GM23248 (cell line): ENCODE measurements at regions not wholly inside any gene's neighbourhood (a gene's known extent, or its start where the extent isn't known, plus 50 kb on each side); places are given as distances from the start of the nearest gene placed in this dataset.

Source experiments
- DNase-seq: peaks from one replicate; pipeline ENCODE4 v3.0.0-alpha.2; 2015
- H2AFZ ChIP-seq: fragments of 200-600 bp; sonication (generic); 2 replicates; pipeline ENCODE4 v1.6.1; 2016; ENCODE audit warnings: antibody characterized with exemption
- H3F3A ChIP-seq: fragments of 200-600 bp; sonication (generic); 2 replicates; pipeline ENCODE4 v1.6.1; 2016; ENCODE audit warnings: mild to moderate bottlenecking, antibody characterized with exemption, mixed run types; ENCODE audit not compliant: insufficient read depth
- H3K27ac ChIP-seq: fragments of 200-600 bp; sonication (generic); 2 replicates; pipeline ENCODE4 v1.5.1; 2016; ENCODE audit warnings: mild to moderate bottlenecking
- H3K27me3 ChIP-seq: fragments of 200-600 bp; sonication (generic); replicated peaks from 2 replicates; pipeline ENCODE4 v1.6.1; 2016; ENCODE audit warnings: mild to moderate bottlenecking; ENCODE audit not compliant: insufficient read depth
- H3K36me3 ChIP-seq: fragments of 200-600 bp; sonication (generic); 2 replicates; pipeline ENCODE4 v1.6.1; 2016; ENCODE audit warnings: low read depth, mild to moderate bottlenecking
- H3K4me1 ChIP-seq: fragments of 200-600 bp; sonication (generic); 2 replicates; pipeline ENCODE4 v1.6.1; 2016; ENCODE audit warnings: mild to moderate bottlenecking; ENCODE audit not compliant: insufficient read depth
- H3K4me2 ChIP-seq: fragments of 200-600 bp; sonication (generic); one replicate; pipeline ENCODE4 v1.6.1; 2016; ENCODE audit warnings: mild to moderate bottlenecking; ENCODE audit not compliant: unreplicated experiment
- H3K4me3 ChIP-seq: fragments of 200-600 bp; sonication (generic); 2 replicates; pipeline ENCODE4 v1.5.1; 2016; ENCODE audit warnings: mild to moderate bottlenecking
- H3K79me2 ChIP-seq: fragments of 200-600 bp; sonication (generic); 2 replicates; pipeline ENCODE4 v1.6.1; 2016; ENCODE audit warnings: mild to moderate bottlenecking; ENCODE audit not compliant: insufficient read depth
- H3K9ac ChIP-seq: fragments of 200-600 bp; sonication (generic); 2 replicates; pipeline ENCODE4 v1.6.1; 2016; ENCODE audit warnings: mild to moderate bottlenecking
- H3K9me2 ChIP-seq: fragments of 200-600 bp; sonication (generic); 2 replicates; pipeline ENCODE4 v1.6.1; 2016; ENCODE audit warnings: mixed run types, mild to moderate bottlenecking, moderate library complexity; ENCODE audit not compliant: insufficient read depth
- H3K9me3 ChIP-seq: fragments of 200-600 bp; sonication (generic); one replicate; pipeline ENCODE4 v1.6.1; 2017; ENCODE audit warnings: low read depth
- H4K20me1 ChIP-seq: fragments of 200-600 bp; sonication (generic); 2 replicates; pipeline ENCODE4 v1.6.0; 2016; ENCODE audit not compliant: insufficient read depth
- EZH2 ChIP-seq: fragments of 200-600 bp; sonication (generic); IDR thresholded peaks from 2 replicates; pipeline ENCODE4 v1.6.1; 2018; ENCODE audit warnings: antibody characterized with exemption, mild to moderate bottlenecking; ENCODE audit not compliant: insufficient read depth, poor library complexity, severe bottlenecking
- EZH2phosphoT487 ChIP-seq: fragments of 200-600 bp; sonication (generic); IDR thresholded peaks from 2 replicates; pipeline ENCODE4 v1.6.1; 2018; ENCODE audit warnings: antibody characterized with exemption, moderate library complexity, mild to moderate bottlenecking, low read depth; ENCODE audit not compliant: insufficient read depth
- WGBS, 2 experiments: methylation state at CpG; one replicate each; pipeline ENCODE4 v1.1.6; 2015 to 2017; ENCODE audit warnings: low lambda C conversion rate in 2 of 2, low coverage in 1 of 2; ENCODE audit errors: missing lambda C conversion rate in 2 of 2; 5-methylcytosine and 5-hydroxymethylcytosine counted together
- in situ Hi-C: fragments of 300-500 bp; cut with MboI; formaldehyde crosslinking; loops from 2 replicates; pipeline ENCODE4 v1.15.0; 2020

GRCh38 chr10:47095848-47096612, 184.8 kb downstream of the PTPN20 start:
- Histone ChIP-seq H3K4me3 (no peak overlapping the region), H3K36me3 (no peaks in the 10 kb centered on the region), H3K79me2 (no peaks in the 10 kb centered on the region), H3K9ac (no peak overlapping the region), H3K27ac (no peak overlapping the region), H3K4me2 (no peak overlapping the region), H3K9me2 (no peaks in the 10 kb centered on the region), H3K4me1 (no peaks in the 10 kb centered on the region), H3K27me3 (peaks cover 19% of the 10 kb centered on the region), H3K9me3 (no peaks in the 10 kb centered on the region), H4K20me1 (no peaks in the 10 kb centered on the region), H3F3A (no peaks in the 10 kb centered on the region), H2AFZ (no peak overlapping the region)
- TF ChIP-seq EZH2phosphoT487 (no peak), EZH2 (no peak)
- 59 to 63% methylated on average over 17 of the region's 17 CpGs for WGBS, 2 experiments
- in situ Hi-C loops = no loop called here
- DNase-seq = no peak

DNA sequence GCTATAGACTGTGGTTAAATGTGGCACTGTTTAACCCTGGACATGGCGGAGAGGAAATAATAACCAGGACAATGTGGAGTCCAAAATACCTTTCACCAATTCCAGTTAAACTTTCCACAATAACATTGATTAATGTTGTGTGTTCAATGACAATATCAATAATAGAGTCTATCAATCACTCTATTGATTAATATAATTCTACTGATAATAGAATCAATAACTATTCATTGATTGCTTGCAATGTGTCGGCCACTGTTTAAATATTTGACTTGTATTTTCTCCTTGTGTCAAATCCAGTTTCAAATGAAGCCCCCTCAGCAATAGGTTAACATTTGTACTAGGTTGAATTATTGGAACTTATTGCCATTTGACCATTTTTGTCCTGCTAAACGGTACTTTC, 187.0 kb downstream of the PTPN20 start:
- H3K79me2 ChIP-seq = no peaks in the 10 kb centered on the region
- H3K27me3 ChIP-seq = peaks cover 19% of the 10 kb centered on the region
- TF ChIP-seq EZH2 (no peak), EZH2phosphoT487 (no peak)
- 47 to 55% methylated on average over 3 of the region's 3 CpGs for WGBS, 2 experiments
- DNase-seq = no peak
- no peaks in the 10 kb centered on the region for H3K9me2 ChIP-seq
- H3K9me3 ChIP-seq = no peaks in the 10 kb centered on the region
- H3K9ac ChIP-seq = no peak overlapping the region
- H4K20me1 ChIP-seq = no peaks in the 10 kb centered on the region
- H3K27ac ChIP-seq = no peak overlapping the region
- in situ Hi-C loops = no loop called here
- H3K4me1 ChIP-seq = no peaks in the 10 kb centered on the region
- H3K36me3 ChIP-seq = no peaks in the 10 kb centered on the region
- H2AFZ ChIP-seq = no peak overlapping the region
- H3K4me2 ChIP-seq = no peak overlapping the region
- H3K4me3 ChIP-seq = no peak overlapping the region
- no peaks in the 10 kb centered on the region for H3F3A ChIP-seq

DNA sequence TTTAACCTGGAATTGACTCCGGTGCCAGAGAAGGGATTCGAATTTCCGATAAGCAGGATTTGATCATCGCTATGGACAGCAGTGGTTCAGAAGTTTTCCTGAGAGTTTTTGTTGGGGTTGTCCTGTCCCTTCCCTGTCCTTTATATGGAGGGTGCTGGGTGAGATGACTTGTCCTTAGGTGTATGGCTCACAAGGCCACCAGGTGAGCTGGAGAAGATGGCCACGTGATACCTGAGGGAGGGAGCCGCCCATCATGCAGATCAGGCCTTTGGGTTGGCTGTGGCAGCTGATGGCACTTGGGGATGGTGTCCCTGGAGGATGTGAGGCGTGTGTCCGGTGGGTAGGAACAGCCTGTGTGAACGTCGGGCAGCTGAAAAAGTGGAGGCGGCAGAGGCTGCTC, 187.7 kb downstream of the PTPN20 start:
- H4K20me1 ChIP-seq = no peaks in the 10 kb centered on the region
- 79 to 82% methylated on average over 11 of the region's 11 CpGs for WGBS, 2 experiments
- no peak for DNase-seq

GRCh38 chr10:47099474-47099873, 188.2 kb downstream of the PTPN20 start:
- Histone ChIP-seq H2AFZ (no peak overlapping the region), H3K9me2 (no peaks in the 10 kb centered on the region), H3K27me3 (peaks cover 17% of the 10 kb centered on the region), H3K36me3 (no peaks in the 10 kb centered on the region), H3K27ac (no peak overlapping the region), H3F3A (no peaks in the 10 kb centered on the region), H4K20me1 (no peaks in the 10 kb centered on the region), H3K9me3 (no peaks in the 10 kb centered on the region), H3K79me2 (no peaks in the 10 kb centered on the region), H3K4me3 (no peak overlapping the region), H3K9ac (no peak overlapping the region), H3K4me2 (no peak overlapping the region), H3K4me1 (peaks cover 6% of the 10 kb centered on the region; the same call in 1 of the 2 replicates)
- no peak for DNase-seq
- in situ Hi-C loops = no loop called here
- 65% methylated on average over 7 of the region's 7 CpGs for WGBS, 2 experiments
- no peak for TF ChIP-seq EZH2
- TF ChIP-seq EZH2phosphoT487 = no peak

More for the DNA sequence above, 187.7 kb downstream of the PTPN20 start:
- Histone ChIP-seq H3K9ac (no peak overlapping the region), H3K9me3 (no peaks in the 10 kb centered on the region), H3K27ac (no peak overlapping the region), H3F3A (no peaks in the 10 kb centered on the region), H3K4me3 (no peak overlapping the region), H3K4me2 (no peak overlapping the region), H2AFZ (no peak overlapping the region), H3K79me2 (no peaks in the 10 kb centered on the region), H3K4me1 (peaks cover 5% of the 10 kb centered on the region; the same call in 1 of the 2 replicates), H3K27me3 (peaks cover 19% of the 10 kb centered on the region), H3K36me3 (no peaks in the 10 kb centered on the region), H3K9me2 (no peaks in the 10 kb centered on the region)
- TF ChIP-seq EZH2 (no peak), EZH2phosphoT487 (no peak)
- in situ Hi-C loops = no loop called here

- H3K27me3 ChIP-seq = peaks cover 16% of the 10 kb centered on the region
- TF ChIP-seq EZH2phosphoT487 (no peak), EZH2 (no peak)
- no peak overlapping the region for H3K4me3 ChIP-seq
- no peak overlapping the region for H3K27ac ChIP-seq
- H3K4me1 ChIP-seq = peaks cover 6% of the 10 kb centered on the region; the same call in 1 of the 2 replicates
- H3K9me3 ChIP-seq = no peaks in the 10 kb centered on the region
- 40 to 56% methylated on average over 5 of the region's 5 CpGs for WGBS, 2 experiments
- in situ Hi-C loops = no loop called here
- no peaks in the 10 kb centered on the region for H3K36me3 ChIP-seq
- H3K9me2 ChIP-seq = no peaks in the 10 kb centered on the region
- DNase-seq = no peak
- no peaks in the 10 kb centered on the region for H4K20me1 ChIP-seq
- H3K9ac ChIP-seq = no peak overlapping the region
- no peak overlapping the region for H2AFZ ChIP-seq
- H3K4me2 ChIP-seq = no peak overlapping the region
- H3K79me2 ChIP-seq = no peaks in the 10 kb centered on the region
- no peaks in the 10 kb centered on the region for H3F3A ChIP-seq
Observed at GRCh38 chr10:47101196-47101595, 190.0 kb downstream of the PTPN20 start.
